ENCODE measurements at regions not wholly inside any gene's neighbourhood (a gene's known extent, or its start where the extent isn't known, plus 50 kb on each side); places are given as distances from the start of the nearest gene placed in this dataset.

GRCh38 chr7:13797545-13797944 lies 191.9 kb downstream of the ETV1 start:
- TF ChIP-seq CTCF (IDR thresholded peaks at IDR 0.05; ENCODE audit: insufficient read depth, low read length) (no peak), GABPA (IDR thresholded peaks at IDR 0.05; ENCODE audit: low read depth) (no peak), POLR2AphosphoS5 (IDR thresholded peaks at IDR 0.05; ENCODE audit: low read depth) (no peak)
